SK-N-SH treated with all-trans-retinoic acid at 6 μM for 48 hours (cell line): ENCODE measurements at regions not wholly inside any gene's neighbourhood (a gene's known extent, or its start where the extent isn't known, plus 50 kb on each side); places are given as distances from the start of the nearest gene placed in this dataset.

Experiments used
- ATAC-seq: fragments of 200-7000 bp; cut with Tn5 transposase; 3 replicates; pipeline ENCODE4 v1.9.1; 2020; ENCODE audit warnings: mild to moderate bottlenecking, moderate library complexity
- ARNTL ChIP-seq: fragments of 450-650 bp; formaldehyde crosslinking; IDR thresholded peaks from 2 replicates; pipeline ENCODE4 v1.5.0; 2020; ENCODE audit warnings: low read depth, mild to moderate bottlenecking, moderate library complexity, borderline replicate concordance
- BACH2 ChIP-seq: fragments of 250-450 bp; sonication (Bioruptor Pico); IDR thresholded peaks from 2 replicates; pipeline ENCODE4 v1.9.0; 2021; ENCODE audit warnings: mild to moderate bottlenecking, borderline replicate concordance
- CREB5 ChIP-seq: fragments of 250-450 bp; sonication (Bioruptor Pico); IDR thresholded peaks from 2 replicates; pipeline ENCODE4 v1.5.1; 2020; ENCODE audit warnings: low read depth, mild to moderate bottlenecking, moderate library complexity
- CSDC2 ChIP-seq: fragments of 250-450 bp; sonication (Bioruptor Pico); IDR thresholded peaks from 2 replicates; pipeline ENCODE4 v1.5.0; 2020; ENCODE audit warnings: mild to moderate bottlenecking, moderate library complexity
- ESRRG ChIP-seq: fragments of 250-450 bp; sonication (Bioruptor Pico); IDR thresholded peaks from 2 replicates; pipeline ENCODE4 v1.6.1; 2021; ENCODE audit warnings: mild to moderate bottlenecking
- GLIS3 ChIP-seq: fragments of 250-450 bp; sonication (Bioruptor Pico); IDR thresholded peaks from 2 replicates; pipeline ENCODE4 v1.5.0; 2020; ENCODE audit warnings: mild to moderate bottlenecking, moderate library complexity
- ISL1 ChIP-seq: fragments of 250-450 bp; sonication (Bioruptor Pico); IDR thresholded peaks from 2 replicates; pipeline ENCODE4 v2.1.2; 2022; ENCODE audit warnings: mild to moderate bottlenecking, moderate library complexity
- OSR1 ChIP-seq: fragments of 250-450 bp; sonication (Bioruptor Pico); IDR thresholded peaks from 2 replicates; pipeline ENCODE4 v1.8.0; 2022; ENCODE audit warnings: moderate library complexity, mild to moderate bottlenecking, inconsistent platforms
- POU6F1 ChIP-seq: fragments of 250-450 bp; sonication (Bioruptor Pico); IDR thresholded peaks from 2 replicates; pipeline ENCODE4 v1.8.0; 2021; ENCODE audit warnings: low read depth, mild to moderate bottlenecking, moderate library complexity, borderline replicate concordance
- PPARA ChIP-seq: fragments of 250-450 bp; sonication (Bioruptor Pico); IDR thresholded peaks from 2 replicates; pipeline ENCODE4 v1.5.0; 2020; ENCODE audit warnings: mild to moderate bottlenecking, borderline replicate concordance
- RARB ChIP-seq: fragments of 250-450 bp; sonication (Bioruptor Pico); IDR thresholded peaks from 2 replicates; pipeline ENCODE4 v1.8.0; 2021; ENCODE audit warnings: mild to moderate bottlenecking, moderate library complexity
- SNAI2 ChIP-seq: fragments of 250-450 bp; sonication (Bioruptor Pico); IDR thresholded peaks from 2 replicates; pipeline ENCODE4 v1.5.0; 2020; ENCODE audit warnings: mild to moderate bottlenecking, moderate library complexity
- TCF4 ChIP-seq: fragments of 250-450 bp; sonication (Bioruptor Pico); IDR thresholded peaks from 2 replicates; pipeline ENCODE4 v1.8.0; 2021; ENCODE audit warnings: mild to moderate bottlenecking, moderate library complexity, borderline replicate concordance
- TOX ChIP-seq: fragments of 250-450 bp; sonication (Bioruptor Pico); IDR thresholded peaks from 2 replicates; pipeline ENCODE4 v1.8.0; 2021; ENCODE audit warnings: mild to moderate bottlenecking, moderate library complexity, borderline replicate concordance
- TSHZ2 ChIP-seq: fragments of 250-450 bp; sonication (Bioruptor Pico); IDR thresholded peaks from 2 replicates; pipeline ENCODE4 v1.5.0; 2020; ENCODE audit warnings: mild to moderate bottlenecking, moderate library complexity
- ZC3H10 ChIP-seq: fragments of 250-450 bp; sonication (Bioruptor Pico); IDR thresholded peaks from 2 replicates; pipeline ENCODE4 v1.5.1; 2021; ENCODE audit warnings: mild to moderate bottlenecking, moderate library complexity
- ZFP3 ChIP-seq: fragments of 250-450 bp; sonication (Bioruptor Pico); IDR thresholded peaks from 2 replicates; pipeline ENCODE4 v1.5.0; 2020; ENCODE audit warnings: mild to moderate bottlenecking, moderate library complexity
- ZFP30 ChIP-seq: fragments of 450-650 bp; formaldehyde crosslinking; IDR thresholded peaks from 2 replicates; pipeline ENCODE4 v1.5.0; 2022; ENCODE audit warnings: mild to moderate bottlenecking, moderate library complexity
- ZNF565 ChIP-seq: fragments of 450-650 bp; formaldehyde crosslinking; conservative IDR thresholded peaks from 2 replicates; pipeline ENCODE4 v1.5.0; 2020; ENCODE audit warnings: low read depth, mild to moderate bottlenecking, moderate library complexity
- ZNF70 ChIP-seq: fragments of 450-650 bp; formaldehyde crosslinking; IDR thresholded peaks from 2 replicates; pipeline ENCODE4 v1.5.0; 2020; ENCODE audit warnings: mild to moderate bottlenecking, moderate library complexity
- ZNF8 ChIP-seq: fragments of 450-650 bp; formaldehyde crosslinking; IDR thresholded peaks from 2 replicates; pipeline ENCODE4 v1.5.0; 2020; ENCODE audit warnings: mild to moderate bottlenecking, moderate library complexity
- TF ChIP-seq, protein P1 (sequence below): fragments of 250-450 bp; sonication (Bioruptor Pico); IDR thresholded peaks from 2 replicates; pipeline ENCODE4 v1.8.0; 2020; ENCODE audit warnings: mild to moderate bottlenecking, moderate library complexity, borderline replicate concordance

GRCh38 chr15:61725251-61725650, 335.0 kb downstream of the VPS13C start:
- no peak for ATAC-seq
- TF ChIP-seq ZNF565 (CRISPR knock-in tag) (no peak), PPARA (CRISPR knock-in tag) (no peak), ZFP3 (CRISPR knock-in tag) (no peak), BACH2 (no peak), RARB (CRISPR knock-in tag) (no peak), ZC3H10 (CRISPR knock-in tag) (no peak), SNAI2 (CRISPR knock-in tag) (no peak), CREB5 (CRISPR knock-in tag) (no peak), OSR1 (CRISPR knock-in tag) (no peak), GLIS3 (CRISPR knock-in tag) (no peak), ZFP30 (no peak), TSHZ2 (CRISPR knock-in tag) (no peak), ZNF70 (CRISPR knock-in tag) (no peak), CSDC2 (CRISPR knock-in tag) (no peak), TOX (CRISPR knock-in tag) (no peak), ESRRG (CRISPR knock-in tag) (no peak), ISL1 (CRISPR knock-in tag) (no peak), POU6F1 (CRISPR knock-in tag) (no peak)

DNA sequence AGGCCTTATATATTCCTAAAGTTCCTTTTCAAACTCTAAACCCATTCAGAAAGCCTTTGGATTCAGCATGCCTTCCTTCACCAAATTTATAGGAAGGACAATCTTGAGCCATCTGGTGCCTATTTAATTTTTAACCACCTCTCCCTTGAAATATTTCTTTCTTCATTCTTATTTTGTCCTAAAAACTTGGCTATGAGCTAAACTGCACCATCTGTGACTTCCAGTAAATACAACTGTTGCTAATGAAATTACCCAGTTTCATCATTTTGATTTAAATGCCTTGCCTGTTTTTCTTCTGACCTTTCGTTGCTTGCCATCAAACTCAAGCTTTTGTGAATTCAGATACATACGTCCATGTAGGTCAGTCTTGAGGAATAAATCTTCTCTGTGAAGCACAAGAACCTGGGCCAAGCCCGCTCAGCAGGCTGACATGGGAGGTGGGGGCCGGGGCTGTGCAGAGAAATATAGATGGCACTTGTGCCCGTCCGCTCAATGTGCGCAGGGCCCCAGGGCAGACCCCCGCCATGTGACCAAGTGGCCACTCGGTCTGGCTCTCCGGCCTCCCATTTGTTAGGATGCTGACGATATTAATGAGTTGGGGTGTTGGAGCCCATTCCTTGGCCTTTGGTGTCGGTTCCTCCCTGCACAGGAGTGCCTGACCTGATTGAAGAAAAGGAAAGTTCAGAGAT, 335.9 kb downstream of the VPS13C start:
- no peak for ATAC-seq
- TF ChIP-seq SNAI2 (CRISPR knock-in tag) = no peak
- TF ChIP-seq, protein P1, sequence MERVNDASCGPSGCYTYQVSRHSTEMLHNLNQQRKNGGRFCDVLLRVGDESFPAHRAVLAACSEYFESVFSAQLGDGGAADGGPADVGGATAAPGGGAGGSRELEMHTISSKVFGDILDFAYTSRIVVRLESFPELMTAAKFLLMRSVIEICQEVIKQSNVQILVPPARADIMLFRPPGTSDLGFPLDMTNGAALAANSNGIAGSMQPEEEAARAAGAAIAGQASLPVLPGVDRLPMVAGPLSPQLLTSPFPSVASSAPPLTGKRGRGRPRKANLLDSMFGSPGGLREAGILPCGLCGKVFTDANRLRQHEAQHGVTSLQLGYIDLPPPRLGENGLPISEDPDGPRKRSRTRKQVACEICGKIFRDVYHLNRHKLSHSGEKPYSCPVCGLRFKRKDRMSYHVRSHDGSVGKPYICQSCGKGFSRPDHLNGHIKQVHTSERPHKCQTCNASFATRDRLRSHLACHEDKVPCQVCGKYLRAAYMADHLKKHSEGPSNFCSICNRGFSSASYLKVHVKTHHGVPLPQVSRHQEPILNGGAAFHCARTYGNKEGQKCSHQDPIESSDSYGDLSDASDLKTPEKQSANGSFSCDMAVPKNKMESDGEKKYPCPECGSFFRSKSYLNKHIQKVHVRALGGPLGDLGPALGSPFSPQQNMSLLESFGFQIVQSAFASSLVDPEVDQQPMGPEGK (CRISPR knock-in tag) = no peak
- TF ChIP-seq TOX (CRISPR knock-in tag) = no peak

- no peak for ATAC-seq
These were observed 338.8 kb downstream of the VPS13C start for GRCh38 chr15:61721418-61721817.

More at GRCh38 chr15:61721418-61721817, 338.8 kb downstream of the VPS13C start:
- TF ChIP-seq POU6F1 (CRISPR knock-in tag) (no peak), TCF4 (no peak), TSHZ2 (CRISPR knock-in tag) (no peak), ZNF8 (CRISPR knock-in tag) (no peak), ZFP30 (no peak), BACH2 (no peak), ARNTL (CRISPR knock-in tag) (no peak), RARB (CRISPR knock-in tag) (no peak)
